ENCODE measurements at regions not wholly inside any gene's neighbourhood (a gene's known extent, or its start where the extent isn't known, plus 50 kb on each side); places are given as distances from the start of the nearest gene placed in this dataset.
A peak's percentile ranks its signal among the peaks of the same experiment; 100 is the strongest.

GRCh38 chr2:234273887-234274584 is 222.8 kb downstream of the ARL4C start:
- peak; percentile 77 for DNase-seq
- Mint-ChIP-seq H3K36me3 (ENCODE audit: low read depth) (peaks cover 8% of the 10 kb centered on the region), H3K27ac (peak overlapping the region; percentile 88), H3K4me3 (peak overlapping the region; percentile 57), H3K9me3 (peaks cover 4% of the 10 kb centered on the region), H3K4me1 (peaks cover 68% of the 10 kb centered on the region), H3K27me3 (no peaks in the 10 kb centered on the region)
- intact Hi-C loops (cut with micrococcal nuclease): loop anchor here (5.0 kb wide), 2 partner anchors 137 to 148 kb away; no protein-coding TSS in a partner anchor

DNA sequence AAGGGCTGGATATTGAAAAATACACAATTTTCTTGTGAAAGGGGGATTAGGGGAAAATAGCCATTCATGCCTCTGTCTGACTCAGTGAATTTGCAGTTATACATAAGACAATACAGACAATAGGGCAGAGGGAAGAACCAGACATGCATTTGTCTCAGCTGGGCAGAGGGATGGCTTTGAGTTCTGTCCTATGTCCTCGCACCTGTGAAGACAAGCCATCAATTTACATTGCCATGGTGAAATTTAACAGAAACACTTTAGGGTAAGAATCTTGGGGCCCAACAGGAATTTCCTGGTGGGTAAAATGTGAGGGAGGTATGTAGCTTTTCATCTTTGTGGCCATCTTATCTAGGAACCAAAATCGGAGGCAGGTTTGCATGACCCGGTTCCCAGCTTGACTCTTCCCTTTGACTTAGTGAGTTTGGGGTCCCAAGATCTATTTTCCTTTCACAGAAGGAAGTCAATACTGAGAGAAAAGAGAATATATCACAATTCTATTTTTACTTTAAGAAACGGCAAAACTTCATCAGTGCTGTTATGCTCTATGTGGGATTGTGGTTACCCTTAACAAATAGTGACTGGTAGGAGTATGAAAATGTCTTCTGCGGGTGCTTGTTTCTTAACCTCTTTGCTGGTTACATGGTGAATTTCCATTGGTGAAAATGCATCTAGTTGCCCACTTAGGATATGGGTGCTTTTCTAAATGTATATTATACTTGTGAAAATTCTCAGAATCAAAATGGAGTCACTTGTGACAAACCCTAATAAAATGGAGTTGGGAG is 221.8 kb downstream of the SPP2 start:
- intact Hi-C loops (cut with micrococcal nuclease): loop anchor here (1.0 to 5.0 kb wide), 4 partner anchors 20 to 150 kb away; no protein-coding TSS in a partner anchor
- Mint-ChIP-seq H3K27ac (peak overlapping the region; percentile 83), H3K27me3 (no peaks in the 10 kb centered on the region), H3K9me3 (peaks cover 4% of the 10 kb centered on the region), H3K4me3 (peak overlapping the region; percentile 30), H3K36me3 (ENCODE audit: low read depth) (peaks cover 5% of the 10 kb centered on the region), H3K4me1 (peaks cover 66% of the 10 kb centered on the region)
- DNase-seq: no peak

DNA sequence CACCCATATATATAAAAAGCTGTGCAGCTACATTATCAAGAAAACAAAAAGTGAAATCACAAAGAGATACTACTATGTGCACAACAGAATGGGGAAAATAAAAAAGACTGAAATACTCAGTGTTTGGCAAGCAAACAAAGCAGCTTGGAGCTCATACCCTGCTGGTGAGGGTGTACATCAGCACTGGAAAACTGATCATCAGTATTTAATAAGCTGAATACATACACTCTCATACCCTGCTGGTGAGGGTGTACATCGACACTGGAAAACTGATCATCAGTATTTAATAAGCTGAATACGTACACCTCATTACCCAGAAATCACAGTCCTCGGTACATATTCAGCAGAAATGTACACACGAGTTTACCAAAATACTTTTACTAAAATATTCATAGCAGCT is 220.8 kb downstream of the SPP2 start:
- no peaks in the 10 kb centered on the region for H3K27me3 Mint-ChIP-seq
- DNase-seq: no peak
- intact Hi-C loops (cut with micrococcal nuclease): loop anchor here (5.0 kb wide), 2 partner anchors 134 to 151 kb away; no protein-coding TSS in a partner anchor

GRCh38 chr2:234269769-234270204 is 219.3 kb downstream of the SPP2 start:
- H3K27ac Mint-ChIP-seq: peak overlapping the region; percentile 73
- peaks cover 68% of the 10 kb centered on the region for H3K4me1 Mint-ChIP-seq
- intact Hi-C loops (cut with micrococcal nuclease): loop anchor here (5.0 kb wide), 2 partner anchors 132 to 153 kb away; no protein-coding TSS in a partner anchor
- peaks cover 9% of the 10 kb centered on the region for H3K9me3 Mint-ChIP-seq
- H3K4me3 Mint-ChIP-seq: no peak overlapping the region
- no peak for DNase-seq
- H3K27me3 Mint-ChIP-seq: no peaks in the 10 kb centered on the region
- H3K36me3 Mint-ChIP-seq (ENCODE audit: low read depth): peaks cover 8% of the 10 kb centered on the region

More for the DNA sequence above, 220.8 kb downstream of the SPP2 start:
- peaks cover 4% of the 10 kb centered on the region for H3K9me3 Mint-ChIP-seq
- H3K4me3 Mint-ChIP-seq: no peak overlapping the region
- H3K36me3 Mint-ChIP-seq (ENCODE audit: low read depth): peaks cover 3% of the 10 kb centered on the region
- peaks cover 67% of the 10 kb centered on the region for H3K4me1 Mint-ChIP-seq
- H3K27ac Mint-ChIP-seq: no peak overlapping the region

DNA sequence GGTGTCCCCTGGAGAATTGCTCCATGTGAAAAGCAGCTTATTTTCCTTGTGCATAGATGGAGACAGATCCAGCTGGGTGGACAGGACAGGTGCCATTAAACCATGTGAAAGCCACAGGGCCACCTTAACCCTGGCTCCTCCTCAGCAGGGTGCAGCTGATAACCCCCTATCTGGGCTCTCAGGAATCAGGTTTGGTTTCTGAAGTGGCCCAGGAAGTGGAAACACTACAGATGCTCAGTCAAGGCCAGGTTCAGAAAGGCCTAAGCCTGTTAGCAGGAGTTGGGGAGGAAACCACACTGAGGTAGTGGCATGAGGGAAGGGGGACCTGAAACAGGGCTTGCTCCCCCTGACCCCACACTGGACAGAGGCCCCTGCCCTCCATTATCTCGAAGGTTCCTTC is 217.0 kb downstream of the SPP2 start:
- no peak for DNase-seq
- H3K9me3 Mint-ChIP-seq: peaks cover 13% of the 10 kb centered on the region
- peaks cover 9% of the 10 kb centered on the region for H3K36me3 Mint-ChIP-seq (ENCODE audit: low read depth)
- intact Hi-C loops (cut with micrococcal nuclease): no loop called here
- H3K27ac Mint-ChIP-seq: no peak overlapping the region
- peaks cover 49% of the 10 kb centered on the region for H3K4me1 Mint-ChIP-seq
- no peaks in the 10 kb centered on the region for H3K27me3 Mint-ChIP-seq
- no peak overlapping the region for H3K4me3 Mint-ChIP-seq

GRCh38 chr2:234266952-234267351 is 216.4 kb downstream of the SPP2 start:
- Mint-ChIP-seq H3K4me1 (peaks cover 43% of the 10 kb centered on the region), H3K9me3 (peaks cover 13% of the 10 kb centered on the region), H3K36me3 (ENCODE audit: low read depth) (peaks cover 9% of the 10 kb centered on the region), H3K27ac (no peak overlapping the region), H3K27me3 (no peaks in the 10 kb centered on the region), H3K4me3 (no peak overlapping the region)
- intact Hi-C loops (cut with micrococcal nuclease): no loop called here
- DNase-seq: no peak

- no peaks in the 10 kb centered on the region for H3K27me3 Mint-ChIP-seq
- H3K4me1 Mint-ChIP-seq: peaks cover 32% of the 10 kb centered on the region
- H3K9me3 Mint-ChIP-seq: peaks cover 13% of the 10 kb centered on the region
- no peak overlapping the region for H3K4me3 Mint-ChIP-seq
- H3K36me3 Mint-ChIP-seq (ENCODE audit: low read depth): peaks cover 9% of the 10 kb centered on the region
- H3K27ac Mint-ChIP-seq: no peak overlapping the region
- DNase-seq: no peak
- intact Hi-C loops (cut with micrococcal nuclease): no loop called here
Measured at GRCh38 chr2:234265206-234265605, 214.7 kb downstream of the SPP2 start.

DNA sequence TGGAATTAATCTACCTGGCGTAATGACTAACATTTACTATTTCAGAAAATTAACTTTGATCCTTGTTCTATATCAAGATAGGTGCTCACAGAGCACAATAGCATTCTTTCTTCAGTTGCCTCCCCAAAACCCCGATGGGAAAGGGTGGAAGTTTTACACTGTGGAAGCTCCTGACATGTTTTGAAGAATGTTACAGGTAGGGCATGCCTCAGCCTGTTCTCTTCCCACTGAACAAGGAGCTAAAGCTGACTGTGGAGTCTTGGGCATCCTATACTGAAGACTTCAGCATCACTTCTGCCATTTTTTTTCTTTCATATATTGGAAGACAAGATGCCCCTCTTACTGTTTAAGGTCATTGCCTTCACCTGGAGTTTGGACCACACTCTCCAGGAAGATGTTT is 211.2 kb downstream of the SPP2 start:
- Mint-ChIP-seq H3K36me3 (ENCODE audit: low read depth) (peaks cover 8% of the 10 kb centered on the region), H3K27ac (no peak overlapping the region), H3K4me1 (peaks cover 25% of the 10 kb centered on the region), H3K4me3 (no peak overlapping the region), H3K27me3 (no peaks in the 10 kb centered on the region), H3K9me3 (peaks cover 13% of the 10 kb centered on the region)
- intact Hi-C loops (cut with micrococcal nuclease): no loop called here
- no peak for DNase-seq

DNA sequence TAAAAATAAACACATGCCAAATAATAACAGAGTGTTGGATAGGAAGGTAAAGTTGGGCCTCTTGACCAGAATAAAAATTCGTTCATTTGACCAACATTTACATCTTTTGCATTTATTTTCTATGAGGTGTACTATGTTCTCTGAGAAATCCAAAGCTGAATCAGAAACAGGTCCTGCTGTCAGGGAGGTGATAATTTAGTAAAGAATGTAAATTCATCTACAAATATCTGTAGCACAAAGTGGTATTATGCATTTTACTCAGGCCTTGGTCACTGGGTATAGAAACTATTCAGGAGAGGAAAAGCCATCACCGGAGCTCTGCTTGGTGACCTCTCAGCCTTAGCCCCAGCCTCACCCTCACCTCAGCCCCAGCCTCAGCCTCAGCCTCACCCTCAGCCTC is 208.9 kb downstream of the SPP2 start:
- Mint-ChIP-seq H3K4me1 (peaks cover 21% of the 10 kb centered on the region), H3K27ac (no peak overlapping the region), H3K9me3 (peaks cover 6% of the 10 kb centered on the region), H3K27me3 (no peaks in the 10 kb centered on the region), H3K36me3 (ENCODE audit: low read depth) (peaks cover 2% of the 10 kb centered on the region), H3K4me3 (no peak overlapping the region)
- intact Hi-C loops (cut with micrococcal nuclease): no loop called here
- no peak for DNase-seq

- H3K27ac Mint-ChIP-seq: peak overlapping the region; percentile 27
- no peak overlapping the region for H3K4me3 Mint-ChIP-seq
- no peaks in the 10 kb centered on the region for H3K27me3 Mint-ChIP-seq
- DNase-seq: peak; percentile 55
- H3K4me1 Mint-ChIP-seq: peaks cover 21% of the 10 kb centered on the region
- peaks cover 6% of the 10 kb centered on the region for H3K9me3 Mint-ChIP-seq
- intact Hi-C loops (cut with micrococcal nuclease): no loop called here
- H3K36me3 Mint-ChIP-seq (ENCODE audit: low read depth): peaks cover 2% of the 10 kb centered on the region
Measured at GRCh38 chr2:234258562-234259141, 208.2 kb downstream of the SPP2 start.

- H3K4me1 Mint-ChIP-seq: peaks cover 21% of the 10 kb centered on the region
- H3K9me3 Mint-ChIP-seq: peaks cover 5% of the 10 kb centered on the region
- peak overlapping the region; percentile 7 for H3K27ac Mint-ChIP-seq
- peak; percentile 68 for DNase-seq
- intact Hi-C loops (cut with micrococcal nuclease): no loop called here
- H3K4me3 Mint-ChIP-seq: no peak overlapping the region
- peaks cover 2% of the 10 kb centered on the region for H3K36me3 Mint-ChIP-seq (ENCODE audit: low read depth)
- no peaks in the 10 kb centered on the region for H3K27me3 Mint-ChIP-seq
Measured at GRCh38 chr2:234257859-234258561, 207.5 kb downstream of the SPP2 start.

DNA sequence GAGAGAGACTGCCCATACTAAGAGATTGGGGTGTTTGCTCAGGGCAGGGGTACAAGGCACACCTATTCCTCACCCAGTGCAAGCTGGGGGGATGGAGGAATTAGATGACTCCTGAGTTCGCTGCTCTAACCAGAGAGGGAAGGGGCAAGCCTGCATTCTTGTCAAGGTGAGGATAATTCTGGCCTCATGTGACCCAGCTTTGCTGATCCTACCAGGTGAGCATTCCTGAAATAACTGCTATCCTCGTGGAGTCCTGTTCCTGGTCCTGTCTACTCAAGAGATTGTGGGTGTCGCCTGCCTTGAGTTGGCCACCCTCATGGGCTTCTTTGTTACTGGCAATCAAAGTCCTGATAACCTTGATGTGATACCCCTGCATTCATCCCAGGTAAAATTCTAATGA is 206.0 kb downstream of the SPP2 start:
- H3K4me1 Mint-ChIP-seq: peaks cover 21% of the 10 kb centered on the region
- intact Hi-C loops (cut with micrococcal nuclease): no loop called here

GRCh38 chr2:234254783-234255521 is 204.4 kb downstream of the SPP2 start:
- intact Hi-C loops (cut with micrococcal nuclease): no loop called here
- H3K27ac Mint-ChIP-seq: no peak overlapping the region
- H3K4me1 Mint-ChIP-seq: peaks cover 21% of the 10 kb centered on the region
- no peak overlapping the region for H3K4me3 Mint-ChIP-seq
- peaks cover 1% of the 10 kb centered on the region for H3K27me3 Mint-ChIP-seq
- no peaks in the 10 kb centered on the region for H3K36me3 Mint-ChIP-seq (ENCODE audit: low read depth)
- H3K9me3 Mint-ChIP-seq: no peaks in the 10 kb centered on the region
- peak; percentile 54 for DNase-seq

More for the DNA sequence above, 206.0 kb downstream of the SPP2 start:
- Mint-ChIP-seq H3K27ac (no peak overlapping the region), H3K36me3 (ENCODE audit: low read depth) (no peaks in the 10 kb centered on the region), H3K27me3 (no peaks in the 10 kb centered on the region), H3K4me3 (no peak overlapping the region), H3K9me3 (no peaks in the 10 kb centered on the region)
- no peak for DNase-seq
